Kidney (tissue), 13 donors: ENCODE measurements at regions not wholly inside any gene's neighbourhood (a gene's known extent, or its start where the extent isn't known, plus 50 kb on each side); places are given as distances from the start of the nearest gene placed in this dataset.

ENCODE experiments used
- DNase-seq, 5 donors: peaks; one replicate each; pipeline ENCODE4 v3.0.0-alpha.2; 2013 to 2020
- FAIRE-seq: peaks from 2 replicates; lab custom pipeline; 2012; peaks lifted over from hg19 to GRCh38; lab: Jason Lieb, UNC
- H3K27ac ChIP-seq, 2 donors: one replicate each; pipeline ENCODE4 v1.7.0; 2013; ENCODE audit warnings: low read depth in 2 of 2, low read length in 2 of 2, inconsistent platforms in 1 of 2
- H3K27me3 ChIP-seq: one replicate; pipeline ENCODE4 v1.7.1; 2013; ENCODE audit warnings: low read length, inconsistent platforms; ENCODE audit not compliant: control insufficient read depth, insufficient read depth
- H3K36me3 ChIP-seq, 3 donors: one replicate each; pipeline versions ENCODE4 v1.7.0 to v1.7.1; 2013; ENCODE audit warnings: low read length in 3 of 3, control low read depth in 1 of 3, inconsistent platforms in 1 of 3; ENCODE audit not compliant: insufficient read depth in 3 of 3, control insufficient read depth in 2 of 3
- H3K4me1 ChIP-seq, 3 donors: one replicate each; pipeline versions ENCODE4 v1.7.0 to v1.7.1; 2013; ENCODE audit warnings: low read length in 3 of 3, inconsistent platforms in 1 of 3, low read depth in 1 of 3; ENCODE audit not compliant: control insufficient read depth in 2 of 3, insufficient read depth in 2 of 3
- H3K4me3 ChIP-seq, 3 donors: one replicate each; pipeline versions ENCODE4 v1.7.0 to v1.8.1; 2013; ENCODE audit warnings: low read length in 3 of 3, control low read depth in 1 of 3, inconsistent platforms in 1 of 3
- H3K9ac ChIP-seq, 3 donors: one replicate each; pipeline versions ENCODE4 v1.7.0 to v1.7.1; 2013; ENCODE audit warnings: low read length in 3 of 3, control low read depth in 1 of 3, inconsistent platforms in 1 of 3
- H3K9me3 ChIP-seq, 3 donors: one replicate each; pipeline versions ENCODE4 v1.7.0 to v1.7.1; 2013; ENCODE audit warnings: low read length in 3 of 3, control low read depth in 1 of 3, inconsistent platforms in 1 of 3; ENCODE audit not compliant: control insufficient read depth in 2 of 3, insufficient read depth in 1 of 3
- intact Hi-C: fragments of 100-400 bp; cut with DNase I; formaldehyde crosslinking; loops from one replicate; pipeline ENCODE4 v1.11.1; 2022
- TF ChIP-seq, protein P1 (sequence below): IDR thresholded peaks from 3 replicates; pipeline ENCODE4 v1.5.1; 2012; ENCODE audit warnings: mild to moderate bottlenecking, moderate library complexity, borderline replicate concordance; ENCODE audit not compliant: insufficient read depth; ENCODE audit errors: extremely low read depth
- donor health status: control.
- donor health status: control.
- donor health status: control.
- donor health status: control.
- donor health status: control.
- donor health status: DM: yes; HTN: yes; CAD: no.
- donor health status: Normal renal cell carcinoma (clear cell type).

DNA sequence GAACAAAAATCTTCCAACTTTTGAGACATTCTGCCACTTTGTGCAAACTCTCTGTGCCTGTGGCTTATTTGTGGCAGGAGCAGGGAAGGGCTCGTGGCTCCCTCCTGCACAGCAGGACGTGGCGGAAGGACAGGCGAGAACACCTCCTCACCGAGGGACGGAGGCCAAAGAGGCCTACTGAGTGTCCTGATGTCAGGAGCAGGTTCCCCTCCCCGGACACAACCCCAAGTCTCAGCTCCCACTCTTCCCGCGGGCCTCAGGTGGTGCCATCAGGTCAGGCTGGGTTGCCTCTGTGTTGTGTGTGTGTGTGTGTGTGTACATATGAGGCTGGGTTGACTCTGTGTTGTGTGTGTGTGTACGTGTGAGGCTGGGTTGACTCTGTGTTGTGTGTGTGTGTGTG is 136.8 kb upstream of the LPCAT1 start:
- no peak overlapping the region for H3K27ac ChIP-seq
- no peak for FAIRE-seq
- no peaks in the 10 kb centered on the region for H3K9me3 ChIP-seq
- H3K4me3 ChIP-seq = no peak overlapping the region
- peaks cover 4% of the 10 kb centered on the region for H3K27me3 ChIP-seq
- H3K9ac ChIP-seq = no peak overlapping the region
- intact Hi-C loops = no loop called here
- no peaks in the 10 kb centered on the region for H3K4me1 ChIP-seq
- peak in 1 of 5 donors; percentile 42 for DNase-seq
- TF ChIP-seq, protein P1, sequence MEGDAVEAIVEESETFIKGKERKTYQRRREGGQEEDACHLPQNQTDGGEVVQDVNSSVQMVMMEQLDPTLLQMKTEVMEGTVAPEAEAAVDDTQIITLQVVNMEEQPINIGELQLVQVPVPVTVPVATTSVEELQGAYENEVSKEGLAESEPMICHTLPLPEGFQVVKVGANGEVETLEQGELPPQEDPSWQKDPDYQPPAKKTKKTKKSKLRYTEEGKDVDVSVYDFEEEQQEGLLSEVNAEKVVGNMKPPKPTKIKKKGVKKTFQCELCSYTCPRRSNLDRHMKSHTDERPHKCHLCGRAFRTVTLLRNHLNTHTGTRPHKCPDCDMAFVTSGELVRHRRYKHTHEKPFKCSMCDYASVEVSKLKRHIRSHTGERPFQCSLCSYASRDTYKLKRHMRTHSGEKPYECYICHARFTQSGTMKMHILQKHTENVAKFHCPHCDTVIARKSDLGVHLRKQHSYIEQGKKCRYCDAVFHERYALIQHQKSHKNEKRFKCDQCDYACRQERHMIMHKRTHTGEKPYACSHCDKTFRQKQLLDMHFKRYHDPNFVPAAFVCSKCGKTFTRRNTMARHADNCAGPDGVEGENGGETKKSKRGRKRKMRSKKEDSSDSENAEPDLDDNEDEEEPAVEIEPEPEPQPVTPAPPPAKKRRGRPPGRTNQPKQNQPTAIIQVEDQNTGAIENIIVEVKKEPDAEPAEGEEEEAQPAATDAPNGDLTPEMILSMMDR = no peak
- H3K36me3 ChIP-seq = no peaks in the 10 kb centered on the region

DNA sequence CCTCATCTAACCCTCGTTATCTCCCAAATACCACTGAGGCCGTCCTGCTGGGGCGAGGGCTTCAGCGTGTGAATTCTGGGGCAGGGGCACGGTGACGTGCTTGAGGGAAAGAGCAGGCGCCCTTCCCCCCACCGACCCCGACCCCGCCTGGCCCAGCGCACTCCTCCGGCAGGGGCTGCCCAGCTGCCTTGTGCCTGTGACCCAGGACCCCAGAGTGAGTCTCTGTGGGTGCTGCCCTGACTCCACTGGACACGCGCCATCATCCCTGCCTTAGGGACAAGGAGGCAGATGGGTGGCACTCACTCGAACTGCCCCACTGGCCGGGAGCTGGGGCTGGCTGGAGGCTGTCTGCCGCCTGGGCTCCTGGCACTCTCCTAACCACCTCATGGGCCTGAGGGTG is 136.2 kb upstream of the LPCAT1 start:
- no peak for FAIRE-seq
- no peak overlapping the region for H3K27ac ChIP-seq
- H3K4me3 ChIP-seq = no peak overlapping the region
- no peaks in the 10 kb centered on the region for H3K9me3 ChIP-seq
- H3K4me1 ChIP-seq = no peaks in the 10 kb centered on the region
- intact Hi-C loops = no loop called here
- H3K36me3 ChIP-seq = no peaks in the 10 kb centered on the region
- no peak overlapping the region for H3K9ac ChIP-seq
- peak in 1 of 5 donors; percentile 65 for DNase-seq
- no peaks in the 10 kb centered on the region for H3K27me3 ChIP-seq
- TF ChIP-seq, protein P1 = no peak

DNA sequence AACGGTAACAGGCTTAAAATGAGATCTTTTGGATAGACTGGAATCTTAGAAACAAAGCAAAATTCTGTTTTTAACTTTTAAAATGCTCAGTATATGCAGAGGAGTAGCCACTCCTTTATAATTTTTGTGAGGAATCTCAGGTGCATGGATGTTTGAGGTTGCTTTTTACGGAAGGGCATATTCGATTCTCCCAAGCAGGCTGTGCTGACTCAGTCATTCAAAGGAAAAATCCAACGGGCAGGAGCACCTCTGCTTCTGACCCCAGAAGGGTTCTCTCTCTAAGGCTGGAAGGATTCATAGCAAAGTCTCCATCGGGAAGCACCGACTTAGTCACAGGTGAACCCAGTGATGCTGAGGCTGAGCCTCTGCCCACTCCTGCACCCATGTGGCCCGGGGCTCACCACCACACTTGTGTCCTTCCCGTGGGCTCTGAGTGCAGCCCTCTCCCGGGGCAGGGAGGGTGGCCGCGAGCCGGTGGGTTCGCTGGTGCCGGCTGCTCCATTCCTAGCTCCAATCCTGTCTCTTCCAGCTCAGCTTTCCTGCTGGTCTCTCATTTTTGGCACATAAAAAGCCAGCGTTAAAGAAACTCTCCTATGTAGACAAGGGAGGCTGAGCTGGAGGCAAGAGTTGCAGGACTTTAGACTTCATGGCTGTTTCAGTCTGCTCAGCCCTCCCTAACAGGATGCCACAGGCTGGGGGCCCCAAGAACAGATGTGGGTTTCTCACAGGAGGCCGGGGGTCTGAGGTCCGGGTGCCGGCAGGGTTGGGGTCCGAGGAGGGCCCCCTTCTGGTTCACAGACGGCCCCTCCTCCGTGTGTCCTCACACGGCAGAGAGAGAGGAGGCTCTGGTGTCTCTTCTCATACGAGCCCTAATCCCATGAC is 135.6 kb upstream of the LPCAT1 start:
- H3K36me3 ChIP-seq = no peaks in the 10 kb centered on the region
- FAIRE-seq (no peak), DNase-seq (peak in 1 of 5 donors; percentile 47)
- TF ChIP-seq, protein P1 = no peak
- H3K27ac ChIP-seq = no peak overlapping the region
- no peak overlapping the region for H3K9ac ChIP-seq
- H3K4me3 ChIP-seq = no peak overlapping the region
- no peaks in the 10 kb centered on the region for H3K9me3 ChIP-seq
- no peaks in the 10 kb centered on the region for H3K27me3 ChIP-seq
- intact Hi-C loops = no loop called here
- H3K4me1 ChIP-seq = no peaks in the 10 kb centered on the region
